Aorta (tissue), 5 donors: ENCODE measurements at regions not wholly inside any gene's neighbourhood (a gene's known extent, or its start where the extent isn't known, plus 50 kb on each side); places are given as distances from the start of the nearest gene placed in this dataset.

Source experiments
- ATAC-seq: fragments of 200-7000 bp; cut with Tn5 transposase; one replicate; pipeline ENCODE4 v1.9.1; 2022; ENCODE audit warnings: moderate library complexity; ENCODE audit not compliant: low FRiP score
- DNase-seq, 2 donors: peaks; one replicate each; pipeline ENCODE4 v3.0.0-alpha.2; 2020
- H3K27ac ChIP-seq, 2 donors: one replicate each; pipeline ENCODE4 v1.5.1; 2013; ENCODE audit warnings: low read length in 2 of 2, mild to moderate bottlenecking in 2 of 2, moderate library complexity in 2 of 2, control low read depth in 1 of 2, inconsistent platforms in 1 of 2, low read depth in 1 of 2
- H3K27me3 ChIP-seq, 2 donors: one replicate each; pipeline ENCODE4 v1.6.1; 2013; ENCODE audit warnings: control low read depth in 1 of 2, low read length in 1 of 2, mild to moderate bottlenecking in 1 of 2, moderate library complexity in 1 of 2; ENCODE audit not compliant: insufficient read depth in 2 of 2, control insufficient read depth in 1 of 2
- H3K36me3 ChIP-seq, 2 donors: one replicate each; pipeline ENCODE4 v1.6.1; 2013; ENCODE audit warnings: control low read depth in 1 of 2, low read length in 1 of 2, mild to moderate bottlenecking in 1 of 2; ENCODE audit not compliant: insufficient read depth in 2 of 2, control insufficient read depth in 1 of 2
- H3K4me1 ChIP-seq, 2 donors: one replicate each; pipeline ENCODE4 v1.6.1; 2013; ENCODE audit warnings: low read length in 2 of 2, control low read depth in 1 of 2, mild to moderate bottlenecking in 1 of 2, moderate library complexity in 1 of 2; ENCODE audit not compliant: insufficient read depth in 2 of 2, control insufficient read depth in 1 of 2
- H3K4me3 ChIP-seq, 2 donors: one replicate each; pipeline ENCODE4 v1.5.1; 2013; ENCODE audit warnings: low read length in 2 of 2, control low read depth in 1 of 2, mild to moderate bottlenecking in 1 of 2
- H3K9me3 ChIP-seq: one replicate; pipeline ENCODE4 v1.6.1; 2013; ENCODE audit warnings: mild to moderate bottlenecking, low read length; ENCODE audit not compliant: control insufficient read depth
- WGBS, 2 donors: extraction: QIAGEN DNeasy Blood & Tissue Kit; methylation state at CpG; one replicate each; pipeline ENCODE4 v1.1.7; 2013; 5-methylcytosine and 5-hydroxymethylcytosine counted together
- intact Hi-C, 2 donors: fragments of 100-400 bp; cut with DNase I; formaldehyde crosslinking; loops; one replicate each; pipeline versions ENCODE4 v1.14.2 to v1.15.0; 2022
- donor health status: healthy with polysubstance abuse.
- donor health status: Bipolar disorder and iron deficiency.
- donor health status: DM: no; HTN: no; CAD: no.
- donor health status: DM: no; HTN: no; CAD: no.
- donor health status: DM: yes; HTN: yes; CAD: no.

DNA sequence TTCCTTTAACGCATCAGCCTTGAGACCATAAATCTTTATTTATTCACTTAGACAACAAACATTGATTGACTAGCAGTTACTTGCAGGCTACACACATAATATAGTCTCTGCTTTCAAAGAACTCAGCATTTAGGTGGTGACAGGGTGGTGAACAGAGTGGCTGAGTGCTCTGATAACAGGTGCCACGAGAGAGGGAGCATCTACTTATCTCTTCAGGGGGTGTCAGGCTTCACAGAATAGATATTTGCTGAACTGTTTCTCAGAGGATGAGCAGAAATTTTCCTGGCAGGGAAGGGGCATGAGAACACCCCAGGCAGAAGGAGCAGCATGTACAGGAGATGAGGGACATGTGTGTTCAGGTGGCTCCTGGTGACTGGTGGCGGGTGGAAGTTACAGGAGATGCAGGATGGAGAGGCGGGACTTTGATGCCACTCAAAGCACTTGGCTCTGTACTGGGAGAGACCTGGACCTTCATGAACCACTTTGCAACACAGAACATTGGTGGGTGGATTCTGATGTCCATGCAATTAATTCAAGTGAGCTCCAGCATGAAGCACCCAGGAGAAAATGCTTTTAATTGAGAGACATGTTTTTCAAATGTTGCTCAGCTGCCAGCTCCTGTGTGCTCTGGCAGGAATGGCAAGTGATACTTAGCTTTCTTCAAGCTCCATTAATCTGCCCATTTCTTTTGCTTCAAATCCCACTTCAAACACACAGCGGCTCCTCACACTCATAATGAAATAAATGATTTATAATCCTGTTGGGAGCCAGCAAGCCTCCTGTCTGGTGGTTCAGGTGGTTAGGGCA is 248.9 kb downstream of the MYCN start:
- H3K27me3 ChIP-seq: no peaks in the 10 kb centered on the region
- DNase-seq (no peak), ATAC-seq (no peak)
- H3K36me3 ChIP-seq: no peaks in the 10 kb centered on the region
- no peaks in the 10 kb centered on the region for H3K4me1 ChIP-seq
- H3K27ac ChIP-seq: no peak overlapping the region
- H3K4me3 ChIP-seq: no peak overlapping the region
- intact Hi-C loops: no loop called here
- H3K9me3 ChIP-seq: no peaks in the 10 kb centered on the region
- 67 to 68% methylated on average over 5 of the region's 5 CpGs for WGBS, 2 donors

GRCh38 chr2:16188261-16188890 is 248.0 kb downstream of the MYCN start:
- no peaks in the 10 kb centered on the region for H3K4me1 ChIP-seq
- ATAC-seq (no peak), DNase-seq (no peak)
- no peak overlapping the region for H3K27ac ChIP-seq
- no peaks in the 10 kb centered on the region for H3K9me3 ChIP-seq
- H3K27me3 ChIP-seq: no peaks in the 10 kb centered on the region
- intact Hi-C loops: no loop called here
- no peaks in the 10 kb centered on the region for H3K36me3 ChIP-seq
- H3K4me3 ChIP-seq: no peak overlapping the region
- WGBS, 2 donors: 59 to 62% methylated on average over 4 of the region's 4 CpGs

GRCh38 chr2:16187482-16187817 is 247.1 kb downstream of the MYCN start:
- intact Hi-C loops: no loop called here
- ATAC-seq (no peak), DNase-seq (no peak)
- Histone ChIP-seq H3K4me3 (no peak overlapping the region), H3K27ac (no peak overlapping the region), H3K4me1 (no peaks in the 10 kb centered on the region), H3K9me3 (no peaks in the 10 kb centered on the region), H3K27me3 (no peaks in the 10 kb centered on the region), H3K36me3 (no peaks in the 10 kb centered on the region)
- 80 to 81% methylated on average over 3 of the region's 3 CpGs for WGBS, 2 donors

GRCh38 chr2:16186661-16187481 is 246.5 kb downstream of the MYCN start:
- Histone ChIP-seq H3K27me3 (no peaks in the 10 kb centered on the region), H3K4me3 (no peak overlapping the region), H3K4me1 (no peaks in the 10 kb centered on the region), H3K27ac (no peak overlapping the region), H3K36me3 (no peaks in the 10 kb centered on the region), H3K9me3 (no peaks in the 10 kb centered on the region)
- no peak for DNase-seq
- 77 to 79% methylated on average over 8 of the region's 8 CpGs for WGBS, 2 donors
- ATAC-seq: no peak
- intact Hi-C loops: no loop called here

- no peaks in the 10 kb centered on the region for H3K36me3 ChIP-seq
- H3K9me3 ChIP-seq: no peaks in the 10 kb centered on the region
- H3K27ac ChIP-seq: no peak overlapping the region
- ATAC-seq: no peak
- H3K4me1 ChIP-seq: no peaks in the 10 kb centered on the region
- DNase-seq: no peak
- 63 to 73% methylated on average over 11 of the region's 11 CpGs for WGBS, 2 donors
- H3K4me3 ChIP-seq: no peak overlapping the region
- intact Hi-C loops: no loop called here
- no peaks in the 10 kb centered on the region for H3K27me3 ChIP-seq
These were observed 245.5 kb downstream of the MYCN start for GRCh38 chr2:16185801-16186272.

DNA sequence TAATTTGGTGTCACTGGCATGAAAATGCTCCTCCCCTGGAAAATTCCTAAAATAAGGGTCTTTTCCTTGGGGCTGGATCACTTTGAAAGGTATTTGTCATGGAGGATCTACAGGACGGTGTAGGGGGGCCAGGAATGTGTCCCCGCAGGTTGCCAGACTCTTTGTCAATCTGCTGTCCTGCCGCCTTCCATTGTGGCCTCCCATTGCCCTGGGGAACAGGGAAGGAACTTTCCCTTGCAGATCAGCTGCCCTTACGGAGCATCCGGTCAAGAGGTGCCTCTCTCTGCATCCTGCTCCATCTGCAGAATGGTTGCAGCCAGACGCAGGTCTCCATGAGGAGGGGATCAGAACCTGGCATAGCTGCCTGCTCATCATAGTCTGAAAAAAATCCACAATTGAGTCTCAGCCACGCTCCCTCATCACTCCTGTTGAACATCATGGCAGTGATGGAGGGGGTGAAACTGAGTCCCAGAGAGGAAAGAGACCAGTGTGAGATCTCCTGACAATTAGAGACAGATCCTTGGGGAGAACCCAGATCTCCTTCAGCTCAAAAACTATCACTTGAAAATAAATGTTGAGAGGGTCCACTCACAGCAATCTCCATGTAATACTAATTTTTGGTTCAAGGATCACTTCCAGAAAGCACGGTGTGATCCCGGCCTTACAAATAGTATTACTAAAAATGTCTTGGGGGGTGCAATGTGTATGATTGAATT is 244.8 kb downstream of the MYCN start:
- WGBS, 2 donors: 73 to 76% methylated on average over 9 of the region's 9 CpGs
- H3K4me1 ChIP-seq: no peaks in the 10 kb centered on the region
- H3K27me3 ChIP-seq: no peaks in the 10 kb centered on the region
- no peak overlapping the region for H3K27ac ChIP-seq
- ATAC-seq: no peak
- no peak overlapping the region for H3K4me3 ChIP-seq
- DNase-seq: no peak
- H3K36me3 ChIP-seq: no peaks in the 10 kb centered on the region
- no peaks in the 10 kb centered on the region for H3K9me3 ChIP-seq
- intact Hi-C loops: no loop called here

GRCh38 chr2:16184341-16184890 is 244.1 kb downstream of the MYCN start:
- no peaks in the 10 kb centered on the region for H3K9me3 ChIP-seq
- no peak overlapping the region for H3K27ac ChIP-seq
- ATAC-seq: no peak
- 31 to 49% methylated on average over 4 of the region's 4 CpGs for WGBS, 2 donors
- no peaks in the 10 kb centered on the region for H3K36me3 ChIP-seq
- no peaks in the 10 kb centered on the region for H3K4me1 ChIP-seq
- no peaks in the 10 kb centered on the region for H3K27me3 ChIP-seq
- no peak for DNase-seq
- intact Hi-C loops: no loop called here
- no peak overlapping the region for H3K4me3 ChIP-seq

DNA sequence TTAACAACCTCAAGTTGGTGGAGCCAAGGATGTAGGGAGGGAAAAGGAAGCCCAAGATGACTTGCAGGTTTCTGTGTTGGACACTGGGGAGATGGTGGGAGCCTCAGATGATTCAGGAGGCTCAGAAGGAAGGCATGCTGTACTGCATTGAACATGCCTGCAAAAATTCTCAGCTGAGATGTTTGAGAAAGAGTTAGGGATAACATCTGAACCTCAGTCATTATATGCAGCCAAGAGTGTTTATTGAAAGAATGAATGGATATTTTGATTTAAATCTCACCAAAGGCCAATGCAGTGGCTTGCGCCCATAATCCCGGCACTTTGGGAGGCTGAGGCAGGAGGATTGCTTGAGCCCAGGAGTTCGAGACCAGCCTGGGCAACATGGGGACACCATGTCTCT is 243.0 kb downstream of the MYCN start:
- Histone ChIP-seq H3K4me3 (no peak overlapping the region), H3K27ac (no peak overlapping the region), H3K9me3 (no peaks in the 10 kb centered on the region), H3K4me1 (no peaks in the 10 kb centered on the region), H3K36me3 (no peaks in the 10 kb centered on the region), H3K27me3 (no peaks in the 10 kb centered on the region)
- DNase-seq: no peak
- ATAC-seq: no peak
- WGBS, 2 donors: 93 to 94% methylated on average over 3 of the region's 3 CpGs
- intact Hi-C loops: no loop called here
